ENCODE measurements at regions not wholly inside any gene's neighbourhood (a gene's known extent, or its start where the extent isn't known, plus 50 kb on each side); places are given as distances from the start of the nearest gene placed in this dataset.
"Not testable (repeated sequence)": the region's sequence is repeated elsewhere in the genome, so short reads cannot be mapped to it uniquely, and the experiment has no call there.

DNA sequence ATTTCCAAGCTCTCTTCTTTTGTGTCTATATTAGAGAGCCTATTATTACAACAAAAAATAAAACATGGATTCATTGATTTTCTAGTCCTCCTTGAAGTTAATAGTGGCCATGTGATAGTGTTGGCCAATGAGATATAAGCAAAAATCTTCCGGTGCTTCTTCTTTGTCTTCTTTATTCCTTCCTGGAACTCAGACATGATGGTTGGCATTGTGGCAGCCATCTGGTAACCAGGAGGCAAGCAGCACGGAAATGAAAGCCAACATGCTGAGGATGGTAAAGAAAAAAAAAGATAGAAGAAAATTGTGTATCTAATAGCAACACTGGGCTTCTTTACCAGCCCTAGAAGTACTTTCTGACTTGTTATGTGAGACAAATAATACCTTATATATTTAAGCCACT, 50.8 kb upstream of the SEL1L start:
- Histone ChIP-seq H3K9me3 (ENCODE audit: control insufficient read depth in 2 of 3, low read length in 3 of 3) (no peaks in the 10 kb centered on the region), H3K27ac (ENCODE audit: low read depth, low read length) (no peak overlapping the region), H3K4me1 (ENCODE audit: control insufficient read depth in 2 of 2, insufficient read depth in 2 of 2, low read length in 2 of 2) (no peaks in the 10 kb centered on the region), H3K36me3 (ENCODE audit: control insufficient read depth in 2 of 3, insufficient read depth in 3 of 3, low read length in 3 of 3) (no peaks in the 10 kb centered on the region), H3K4me3 (ENCODE audit: low read length) (no peak overlapping the region), H3K27me3 (ENCODE audit: control insufficient read depth in 2 of 2, insufficient read depth in 2 of 2, low read length in 2 of 2) (no peaks in the 10 kb centered on the region)
- POLR2A ChIA-PET = no interaction called here
- ATAC-seq (no peak), DNase-seq (no peak)
- Mint-ChIP-seq H3K4me3 (no peak overlapping the region), H3K27ac (no peak overlapping the region), H3K27me3 (peaks cover 8 to 15% (median 14%) of the 10 kb centered on the region in 5 donors), H3K9me3 (peaks cover 0 to 9% (median 2%) of the 10 kb centered on the region in 11 donors), H3K4me1 (peaks cover 0 to under 1% (median 0%) of the 10 kb centered on the region in 7 donors), H3K36me3 (peaks cover 0 to 3% (median 0%) of the 10 kb centered on the region in 5 donors)
- intact Hi-C loops (cut with micrococcal nuclease) = no loop called here
- CTCF ChIA-PET = no interaction called here

- Mint-ChIP-seq H3K27me3 (peaks cover 9 to 38% (median 10%) of the 10 kb centered on the region in 5 donors), H3K4me1 (no peaks in the 10 kb centered on the region), H3K9me3 (peaks cover 0 to 2% (median 0%) of the 10 kb centered on the region in 11 donors), H3K4me3 (no peak overlapping the region), H3K36me3 (no peaks in the 10 kb centered on the region), H3K27ac (no peak overlapping the region)
- H3K9me3 ChIP-seq (ENCODE audit: control insufficient read depth in 2 of 3, low read length in 3 of 3) = no peaks in the 10 kb centered on the region
- H3K4me3 ChIP-seq (ENCODE audit: low read length) = no peak overlapping the region
- no peaks in the 10 kb centered on the region for H3K36me3 ChIP-seq (ENCODE audit: control insufficient read depth in 2 of 3, insufficient read depth in 3 of 3, low read length in 3 of 3)
- ATAC-seq (no peak), DNase-seq (no peak)
- H3K4me1 ChIP-seq (ENCODE audit: control insufficient read depth in 2 of 2, insufficient read depth in 2 of 2, low read length in 2 of 2) = no peaks in the 10 kb centered on the region
- no peaks in the 10 kb centered on the region for H3K27me3 ChIP-seq (ENCODE audit: control insufficient read depth in 2 of 2, insufficient read depth in 2 of 2, low read length in 2 of 2)
- ChIA-PET POLR2A (no interaction called here), CTCF (no interaction called here)
- H3K27ac ChIP-seq (ENCODE audit: low read depth, low read length) = no peak overlapping the region
- intact Hi-C loops (cut with micrococcal nuclease) = no loop called here
These were observed 55.9 kb upstream of the SEL1L start for GRCh38 chr14:81589381-81590065.

DNA sequence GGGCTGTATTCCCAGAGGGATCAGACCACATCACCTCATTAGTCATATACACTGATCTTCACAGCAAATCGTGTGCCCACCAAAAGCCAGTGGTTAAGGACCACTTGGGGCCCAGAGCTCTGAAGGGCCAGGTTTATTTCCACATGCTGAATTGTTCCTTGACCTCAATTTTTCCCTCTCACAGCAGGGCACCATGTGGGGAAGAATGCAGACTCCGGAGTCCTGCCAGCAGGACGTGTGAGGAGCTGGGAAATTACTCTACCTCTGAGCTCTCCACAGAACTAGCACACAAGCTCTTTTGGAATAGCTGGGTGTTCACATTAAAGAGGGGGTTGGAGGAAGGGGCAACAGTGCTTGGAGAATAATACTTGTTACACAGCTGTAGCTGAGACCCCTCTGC, 57.6 kb upstream of the SEL1L start:
- H3K27me3 ChIP-seq (ENCODE audit: control insufficient read depth in 2 of 2, insufficient read depth in 2 of 2, low read length in 2 of 2) = no peaks in the 10 kb centered on the region
- Mint-ChIP-seq H3K4me1 (no peaks in the 10 kb centered on the region), H3K4me3 (no peak overlapping the region), H3K9me3 (peaks cover 0 to 2% (median 0%) of the 10 kb centered on the region in 11 donors), H3K27me3 (peaks cover 8 to 46% (median 11%) of the 10 kb centered on the region in 5 donors), H3K27ac (no peak overlapping the region), H3K36me3 (no peaks in the 10 kb centered on the region)
- POLR2A ChIA-PET = no interaction called here
- H3K9me3 ChIP-seq (ENCODE audit: control insufficient read depth in 2 of 3, low read length in 3 of 3) = no peaks in the 10 kb centered on the region
- H3K36me3 ChIP-seq (ENCODE audit: control insufficient read depth in 2 of 3, insufficient read depth in 3 of 3, low read length in 3 of 3) = no peaks in the 10 kb centered on the region
- H3K4me3 ChIP-seq (ENCODE audit: low read length) = no peak overlapping the region
- CTCF ChIA-PET = no interaction called here
- no peak overlapping the region for H3K27ac ChIP-seq (ENCODE audit: low read depth, low read length)
- no peak for ATAC-seq
- intact Hi-C loops (cut with micrococcal nuclease) = no loop called here
- H3K4me1 ChIP-seq (ENCODE audit: control insufficient read depth in 2 of 2, insufficient read depth in 2 of 2, low read length in 2 of 2) = no peaks in the 10 kb centered on the region
- no peak for DNase-seq

GRCh38 chr14:81594012-81594411, 60.4 kb upstream of the SEL1L start:
- Mint-ChIP-seq H3K27me3 (peaks cover 4 to 48% (median 16%) of the 10 kb centered on the region in 5 donors), H3K4me1 (no peaks in the 10 kb centered on the region), H3K4me3 (no peak overlapping the region), H3K36me3 (no peaks in the 10 kb centered on the region), H3K9me3 (no peaks in the 10 kb centered on the region), H3K27ac (no peak overlapping the region)
- POLR2A ChIA-PET = no interaction called here
- H3K9me3 ChIP-seq (ENCODE audit: control insufficient read depth in 2 of 3, low read length in 3 of 3) = no peaks in the 10 kb centered on the region
- no peak for ATAC-seq
- CTCF ChIA-PET = no interaction called here
- no peak overlapping the region for H3K27ac ChIP-seq (ENCODE audit: low read depth, low read length)
- no peaks in the 10 kb centered on the region for H3K36me3 ChIP-seq (ENCODE audit: control insufficient read depth in 2 of 3, insufficient read depth in 3 of 3, low read length in 3 of 3)
- no peak overlapping the region for H3K4me3 ChIP-seq (ENCODE audit: low read length)
- no peaks in the 10 kb centered on the region for H3K4me1 ChIP-seq (ENCODE audit: control insufficient read depth in 2 of 2, insufficient read depth in 2 of 2, low read length in 2 of 2)
- intact Hi-C loops (cut with micrococcal nuclease) = no loop called here
- no peaks in the 10 kb centered on the region for H3K27me3 ChIP-seq (ENCODE audit: control insufficient read depth in 2 of 2, insufficient read depth in 2 of 2, low read length in 2 of 2)
- no peak for DNase-seq

DNA sequence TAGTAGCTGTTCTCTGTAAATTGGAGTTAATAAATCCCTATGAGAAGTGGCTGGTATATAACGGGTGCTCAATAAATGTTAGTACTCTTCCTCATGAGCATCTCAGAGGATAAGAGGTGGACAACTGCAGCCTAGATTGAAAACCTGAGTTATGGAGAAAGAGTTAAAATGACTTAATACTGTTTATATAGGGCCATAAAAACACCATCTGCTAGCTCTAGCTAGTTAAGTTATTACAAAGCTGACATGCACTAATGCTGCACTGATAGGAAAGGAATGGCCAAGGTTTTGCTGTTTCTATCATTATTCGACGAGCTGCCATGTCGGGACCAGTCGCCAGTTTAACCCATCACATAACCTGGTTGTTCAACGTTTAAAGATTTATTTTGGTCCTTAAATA, 72.0 kb upstream of the SEL1L start:
- intact Hi-C loops (cut with micrococcal nuclease) = no loop called here
- Mint-ChIP-seq H3K4me1 (no peaks in the 10 kb centered on the region), H3K27me3 (peaks cover 0 to 31% (median 10%) of the 10 kb centered on the region in 5 donors), H3K4me3 (no peak overlapping the region), H3K36me3 (no peaks in the 10 kb centered on the region), H3K9me3 (peaks cover 0 to 2% (median 0%) of the 10 kb centered on the region in 11 donors), H3K27ac (no peak overlapping the region)
- H3K4me3 ChIP-seq (ENCODE audit: low read length) = no peak overlapping the region
- H3K27me3 ChIP-seq (ENCODE audit: control insufficient read depth in 2 of 2, insufficient read depth in 2 of 2, low read length in 2 of 2) = no peaks in the 10 kb centered on the region
- ATAC-seq (no peak), DNase-seq (no peak)
- no peak overlapping the region for H3K27ac ChIP-seq (ENCODE audit: low read depth, low read length)
- no peaks in the 10 kb centered on the region for H3K4me1 ChIP-seq (ENCODE audit: control insufficient read depth in 2 of 2, insufficient read depth in 2 of 2, low read length in 2 of 2)
- no peaks in the 10 kb centered on the region for H3K36me3 ChIP-seq (ENCODE audit: control insufficient read depth in 2 of 3, insufficient read depth in 3 of 3, low read length in 3 of 3)
- H3K9me3 ChIP-seq (ENCODE audit: control insufficient read depth in 2 of 3, low read length in 3 of 3) = no peaks in the 10 kb centered on the region
- ChIA-PET CTCF (no interaction called here), POLR2A (no interaction called here)

- Mint-ChIP-seq H3K27ac (no peak overlapping the region), H3K4me3 (no peak overlapping the region), H3K27me3 (peaks cover 0 to 21% (median 4%) of the 10 kb centered on the region in 5 donors), H3K36me3 (no peaks in the 10 kb centered on the region), H3K9me3 (peaks cover 0 to 4% (median 0%) of the 10 kb centered on the region in 11 donors), H3K4me1 (no peaks in the 10 kb centered on the region)
- Histone ChIP-seq H3K4me1 (ENCODE audit: control insufficient read depth in 2 of 2, insufficient read depth in 2 of 2, low read length in 2 of 2) (no peaks in the 10 kb centered on the region), H3K27ac (ENCODE audit: low read depth, low read length) (no peak overlapping the region), H3K4me3 (ENCODE audit: low read length) (no peak overlapping the region), H3K9me3 (ENCODE audit: control insufficient read depth in 2 of 3, low read length in 3 of 3) (no peaks in the 10 kb centered on the region), H3K36me3 (ENCODE audit: control insufficient read depth in 2 of 3, insufficient read depth in 3 of 3, low read length in 3 of 3) (no peaks in the 10 kb centered on the region), H3K27me3 (ENCODE audit: control insufficient read depth in 2 of 2, insufficient read depth in 2 of 2, low read length in 2 of 2) (no peaks in the 10 kb centered on the region)
- intact Hi-C loops (cut with micrococcal nuclease) = no loop called here
- CTCF ChIA-PET = no interaction called here
- ATAC-seq (no peak), DNase-seq (no peak)
- POLR2A ChIA-PET = no interaction called here
These were observed 79.8 kb upstream of the SEL1L start for GRCh38 chr14:81613341-81614045.

GRCh38 chr14:81614302-81614701, 80.6 kb upstream of the SEL1L start:
- CTCF ChIA-PET; intact Hi-C loops (cut with micrococcal nuclease); H3K27me3 ChIP-seq (ENCODE audit: control insufficient read depth in 2 of 2, insufficient read depth in 2 of 2, low read length in 2 of 2); H3K9me3 Mint-ChIP-seq; H3K27ac Mint-ChIP-seq; H3K27ac ChIP-seq (ENCODE audit: low read depth, low read length); POLR2A ChIA-PET; H3K4me1 ChIP-seq (ENCODE audit: control insufficient read depth in 2 of 2, insufficient read depth in 2 of 2, low read length in 2 of 2); H3K36me3 Mint-ChIP-seq; H3K4me3 ChIP-seq (ENCODE audit: low read length); H3K36me3 ChIP-seq (ENCODE audit: control insufficient read depth in 2 of 3, insufficient read depth in 3 of 3, low read length in 3 of 3); H3K4me1 Mint-ChIP-seq; H3K9me3 ChIP-seq (ENCODE audit: control insufficient read depth in 2 of 3, low read length in 3 of 3); DNase-seq; ATAC-seq; H3K4me3 Mint-ChIP-seq: not testable (repeated sequence)
- H3K27me3 Mint-ChIP-seq = peaks cover 0 to 22% (median 4%) of the 10 kb centered on the region in 5 donors

Measured in naive thymus-derived CD4-positive, alpha-beta T cell (primary cell).